ENCODE measurements at regions not wholly inside any gene's neighbourhood (a gene's known extent, or its start where the extent isn't known, plus 50 kb on each side); places are given as distances from the start of the nearest gene placed in this dataset.

GRCh38 chr4:41483771-41484170 lies 54.2 kb upstream of the LIMCH1 start:
- Histone ChIP-seq H3K4me3 (ENCODE audit: low read length) (no peak overlapping the region), H3K4me2 (ENCODE audit: low read length) (no peak overlapping the region), H3K27me3 (ENCODE audit: control insufficient read depth, insufficient read depth, low read length) (no peaks in the 10 kb centered on the region), H3K9ac (ENCODE audit: low read depth, low read length) (no peak overlapping the region), H3K36me3 (ENCODE audit: insufficient read depth, low read length) (no peaks in the 10 kb centered on the region), H3K9me3 (replicated peaks; ENCODE audit: low read length) (no peaks in the 10 kb centered on the region), H3K4me1 (ENCODE audit: control insufficient read depth, insufficient read depth, low read length) (no peaks in the 10 kb centered on the region)

GRCh38 chr4:41485041-41485440 lies 52.9 kb upstream of the LIMCH1 start:
- no peaks in the 10 kb centered on the region for H3K4me1 ChIP-seq (ENCODE audit: control insufficient read depth, insufficient read depth, low read length)
- H3K27me3 ChIP-seq (ENCODE audit: control insufficient read depth, insufficient read depth, low read length) = no peaks in the 10 kb centered on the region
- H3K4me2 ChIP-seq (ENCODE audit: low read length) = no peak overlapping the region
- H3K9ac ChIP-seq (ENCODE audit: low read depth, low read length) = no peak overlapping the region
- no peak overlapping the region for H3K4me3 ChIP-seq (ENCODE audit: low read length)
- no peaks in the 10 kb centered on the region for H3K9me3 ChIP-seq (replicated peaks; ENCODE audit: low read length)
- no peaks in the 10 kb centered on the region for H3K36me3 ChIP-seq (ENCODE audit: insufficient read depth, low read length)

DNA sequence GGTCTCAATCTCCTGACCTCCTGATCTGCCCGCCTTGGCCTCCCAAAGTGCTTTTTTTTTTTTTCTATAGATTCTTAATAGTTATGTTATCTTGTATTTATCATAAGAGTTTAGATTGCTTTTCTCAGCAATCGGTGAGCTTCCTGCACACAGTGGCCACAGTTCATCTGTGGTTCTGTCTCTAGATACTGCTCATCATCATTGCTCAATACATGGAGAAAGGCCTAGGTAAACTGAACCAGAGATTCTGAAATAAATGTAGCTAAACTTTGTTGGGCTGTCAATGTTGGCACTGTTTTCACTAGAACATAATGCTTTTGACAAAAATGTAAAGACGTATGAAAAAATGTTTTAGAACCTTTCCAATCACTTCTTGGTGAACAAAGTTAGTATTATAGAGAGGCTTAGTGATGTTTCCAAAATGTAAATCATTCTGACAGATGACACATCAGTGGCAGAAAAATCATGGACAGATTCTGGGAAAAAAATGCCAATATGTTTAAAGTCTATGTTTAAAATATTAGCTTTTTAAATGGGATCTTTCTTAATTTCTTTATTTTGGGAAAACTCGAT lies 50.0 kb upstream of the LIMCH1 start:
- Histone ChIP-seq H3K27me3 (ENCODE audit: control insufficient read depth, insufficient read depth, low read length) (no peaks in the 10 kb centered on the region), H3K36me3 (ENCODE audit: insufficient read depth, low read length) (no peaks in the 10 kb centered on the region), H3K9me3 (replicated peaks; ENCODE audit: low read length) (no peaks in the 10 kb centered on the region), H3K9ac (ENCODE audit: low read depth, low read length) (no peak overlapping the region), H3K4me1 (ENCODE audit: control insufficient read depth, insufficient read depth, low read length) (no peaks in the 10 kb centered on the region), H3K4me2 (ENCODE audit: low read length) (no peak overlapping the region), H3K4me3 (ENCODE audit: low read length) (no peak overlapping the region)
